GM12872 (cell line): ENCODE measurements at regions not wholly inside any gene's neighbourhood (a gene's known extent, or its start where the extent isn't known, plus 50 kb on each side); places are given as distances from the start of the nearest gene placed in this dataset.

ENCODE experiments used
- CTCF ChIP-seq: IDR thresholded peaks from 3 replicates; pipeline ENCODE4 v1.5.1; 2011; ENCODE audit warnings: low read depth, mild to moderate bottlenecking, low read length, moderate library complexity; ENCODE audit not compliant: insufficient read depth

- TF ChIP-seq CTCF = no peak
Measured at GRCh38 chrX:22409418-22409817, 136.7 kb downstream of the CBLL2 start.

- no peak for TF ChIP-seq CTCF
Measured at GRCh38 chrX:22424122-22424915, 151.6 kb downstream of the CBLL2 start.

- no peak for TF ChIP-seq CTCF
Measured at GRCh38 chrX:22424919-22425318, 152.2 kb downstream of the CBLL2 start.

- no peak for TF ChIP-seq CTCF
Measured at GRCh38 chrX:22429704-22430103, 157.0 kb downstream of the CBLL2 start.

GRCh38 chrX:22430701-22431100 lies 158.0 kb downstream of the CBLL2 start:
- TF ChIP-seq CTCF = no peak

GRCh38 chrX:22433292-22434070 lies 160.8 kb downstream of the CBLL2 start:
- TF ChIP-seq CTCF = no peak

GRCh38 chrX:22445880-22446279 lies 173.2 kb downstream of the CBLL2 start:
- TF ChIP-seq CTCF = no peak
